HG02678 (cell line): ENCODE measurements at regions not wholly inside any gene's neighbourhood (a gene's known extent, or its start where the extent isn't known, plus 50 kb on each side); places are given as distances from the start of the nearest gene placed in this dataset.

Source experiments
- ATAC-seq: cut with Tn5 transposase; IDR thresholded peaks from one replicate; pipeline ENCODE4 v1.9.1; 2021; ENCODE audit warnings: mild to moderate bottlenecking, moderate library complexity; ENCODE audit not compliant: unreplicated experiment

GRCh38 chr12:24561411-24561871, 387.5 kb downstream of the BCAT1 start:
- ATAC-seq, result no peak

- no peak for ATAC-seq
These were observed 388.1 kb downstream of the BCAT1 start for GRCh38 chr12:24560831-24561271.

GRCh38 chr12:24560192-24560775, 388.6 kb downstream of the BCAT1 start:
- no peak for ATAC-seq

- no peak for ATAC-seq
These were observed 391.2 kb downstream of the BCAT1 start for GRCh38 chr12:24557738-24558137.

GRCh38 chr12:24555730-24556129, 393.2 kb downstream of the BCAT1 start:
- ATAC-seq, result no peak

- ATAC-seq, result no peak
These were observed 394.1 kb downstream of the BCAT1 start for GRCh38 chr12:24554612-24555295.

GRCh38 chr12:24553259-24553658, 395.6 kb downstream of the BCAT1 start:
- ATAC-seq, result no peak

GRCh38 chr12:24551163-24551786, 397.6 kb downstream of the BCAT1 start:
- no peak for ATAC-seq

GRCh38 chr12:24550609-24551008, 398.3 kb downstream of the BCAT1 start:
- ATAC-seq, result no peak

- ATAC-seq, result no peak
These were observed 402.2 kb downstream of the BCAT1 start for GRCh38 chr12:24546661-24547060.

GRCh38 chr12:24546084-24546483, 402.8 kb downstream of the BCAT1 start:
- no peak for ATAC-seq

- ATAC-seq, result no peak
These were observed 404.5 kb downstream of the BCAT1 start for GRCh38 chr12:24544368-24544767.

- ATAC-seq, result no peak
These were observed 407.6 kb downstream of the BCAT1 start for GRCh38 chr12:24541193-24541871.

GRCh38 chr12:24539646-24540045, 409.3 kb downstream of the BCAT1 start:
- no peak for ATAC-seq

- ATAC-seq, result no peak
These were observed 411.6 kb downstream of the BCAT1 start for GRCh38 chr12:24537083-24537860.

GRCh38 chr12:24535334-24536069, 413.4 kb downstream of the BCAT1 start:
- no peak for ATAC-seq

- ATAC-seq, result no peak
These were observed 414.3 kb downstream of the BCAT1 start for GRCh38 chr12:24534622-24535021.

- ATAC-seq, result no peak
These were observed 415.1 kb downstream of the BCAT1 start for GRCh38 chr12:24533716-24534352.

- no peak for ATAC-seq
These were observed 418.2 kb downstream of the BCAT1 start for GRCh38 chr12:24530689-24531088.

GRCh38 chr12:24527102-24527501, 421.8 kb downstream of the BCAT1 start:
- ATAC-seq, result no peak
